ENCODE measurements at regions not wholly inside any gene's neighbourhood (a gene's known extent, or its start where the extent isn't known, plus 50 kb on each side); places are given as distances from the start of the nearest gene placed in this dataset.

DNA sequence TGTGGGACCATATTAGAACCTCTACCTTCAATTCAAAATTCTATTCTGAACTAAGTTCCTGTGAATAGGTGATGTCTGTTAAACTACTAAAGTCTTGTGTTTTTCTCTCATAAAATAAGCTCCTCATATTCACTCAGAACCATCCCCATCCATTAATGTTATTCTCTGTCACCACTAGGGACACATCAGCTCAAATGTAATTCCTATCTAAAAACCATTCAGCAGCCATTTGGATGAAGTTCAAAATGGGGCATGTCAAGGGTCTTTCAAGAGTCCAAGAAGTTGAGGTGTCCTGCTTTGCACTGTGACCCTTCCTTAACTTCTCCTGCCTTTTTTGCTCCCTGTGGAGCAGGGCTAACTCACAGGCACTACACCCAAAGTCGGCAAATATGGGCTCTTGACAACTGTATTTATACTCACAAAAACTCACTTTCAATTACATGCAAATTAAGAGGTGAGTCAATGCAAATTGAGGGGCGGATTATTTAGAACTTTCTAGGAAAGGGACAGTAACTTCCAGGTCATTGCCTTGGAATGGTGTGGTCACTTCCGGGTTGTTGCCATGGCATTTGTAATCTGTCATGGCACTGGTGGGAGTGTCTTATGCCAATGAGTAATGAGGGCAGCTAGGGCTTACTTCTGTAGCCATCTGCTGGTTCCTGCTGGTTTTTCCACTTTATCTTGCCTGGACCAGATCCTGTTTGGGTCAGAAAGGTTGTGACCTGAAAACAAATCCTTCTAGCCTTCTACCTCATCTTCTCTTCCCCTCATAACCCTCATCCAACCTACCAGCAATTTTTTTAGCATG lies 128.2 kb upstream of the COX10 start:
- Mint-ChIP-seq H3K9me3 (peaks cover 35% of the 10 kb centered on the region), H3K36me3 (peaks cover 19% of the 10 kb centered on the region), H3K27me3 (ENCODE audit: low read depth) (no peaks in the 10 kb centered on the region), H3K27ac (no peak overlapping the region), H3K4me3 (no peak overlapping the region), H3K4me1 (no peaks in the 10 kb centered on the region)
- TF ChIP-seq, protein P1, sequence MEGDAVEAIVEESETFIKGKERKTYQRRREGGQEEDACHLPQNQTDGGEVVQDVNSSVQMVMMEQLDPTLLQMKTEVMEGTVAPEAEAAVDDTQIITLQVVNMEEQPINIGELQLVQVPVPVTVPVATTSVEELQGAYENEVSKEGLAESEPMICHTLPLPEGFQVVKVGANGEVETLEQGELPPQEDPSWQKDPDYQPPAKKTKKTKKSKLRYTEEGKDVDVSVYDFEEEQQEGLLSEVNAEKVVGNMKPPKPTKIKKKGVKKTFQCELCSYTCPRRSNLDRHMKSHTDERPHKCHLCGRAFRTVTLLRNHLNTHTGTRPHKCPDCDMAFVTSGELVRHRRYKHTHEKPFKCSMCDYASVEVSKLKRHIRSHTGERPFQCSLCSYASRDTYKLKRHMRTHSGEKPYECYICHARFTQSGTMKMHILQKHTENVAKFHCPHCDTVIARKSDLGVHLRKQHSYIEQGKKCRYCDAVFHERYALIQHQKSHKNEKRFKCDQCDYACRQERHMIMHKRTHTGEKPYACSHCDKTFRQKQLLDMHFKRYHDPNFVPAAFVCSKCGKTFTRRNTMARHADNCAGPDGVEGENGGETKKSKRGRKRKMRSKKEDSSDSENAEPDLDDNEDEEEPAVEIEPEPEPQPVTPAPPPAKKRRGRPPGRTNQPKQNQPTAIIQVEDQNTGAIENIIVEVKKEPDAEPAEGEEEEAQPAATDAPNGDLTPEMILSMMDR (IDR thresholded peaks at IDR 0.05; ENCODE audit: unreplicated experiment) = no peak
- DNase-seq (ENCODE audit: low spot score in 2 of 2, unreplicated experiment in 2 of 2) = no peak

DNA sequence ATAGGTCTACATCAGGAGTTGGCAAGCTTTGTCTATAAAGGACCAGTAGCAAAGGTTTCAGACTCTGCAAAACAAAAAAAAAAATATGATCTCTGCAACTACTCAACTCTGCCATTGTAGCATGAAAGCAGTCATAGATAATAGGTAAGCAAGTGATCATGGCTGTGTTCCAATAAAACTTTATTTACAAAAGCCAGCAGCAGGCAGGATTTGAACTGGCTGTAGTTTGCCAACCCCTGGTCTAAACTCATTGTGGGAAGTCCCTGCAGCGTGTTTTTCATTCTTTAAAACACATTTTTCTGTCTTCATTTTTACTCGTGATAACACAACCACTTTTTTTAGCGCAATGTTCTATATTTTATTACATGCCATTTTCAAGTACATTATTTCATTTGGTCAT lies 127.5 kb upstream of the COX10 start:
- Mint-ChIP-seq H3K27ac (no peak overlapping the region), H3K36me3 (peaks cover 19% of the 10 kb centered on the region), H3K4me1 (no peaks in the 10 kb centered on the region), H3K27me3 (ENCODE audit: low read depth) (no peaks in the 10 kb centered on the region), H3K9me3 (peaks cover 35% of the 10 kb centered on the region), H3K4me3 (no peak overlapping the region)
- TF ChIP-seq, protein P1 (IDR thresholded peaks at IDR 0.05; ENCODE audit: unreplicated experiment) = no peak
- DNase-seq (ENCODE audit: low spot score in 2 of 2, unreplicated experiment in 2 of 2) = no peak

DNA sequence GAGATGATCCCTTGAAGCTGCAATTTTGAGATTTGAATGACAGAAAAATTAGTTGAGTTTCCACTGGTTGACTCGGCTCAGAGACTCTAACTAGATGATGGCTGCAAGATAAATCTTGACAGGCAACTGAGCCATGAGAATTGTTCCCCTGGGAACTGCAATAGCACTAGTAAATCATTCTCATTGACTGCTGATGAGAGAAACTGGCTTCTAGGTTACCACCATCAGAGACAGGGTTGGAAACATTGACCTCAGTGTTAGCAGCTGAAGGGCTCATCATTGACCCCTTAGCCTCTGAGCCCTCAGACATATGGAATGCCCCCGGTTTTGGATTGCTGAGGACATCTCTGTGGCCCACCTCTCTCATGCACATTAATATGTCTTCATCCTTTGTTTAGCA lies 125.4 kb upstream of the COX10 start:
- H3K27ac Mint-ChIP-seq = no peak overlapping the region
- TF ChIP-seq, protein P1 (IDR thresholded peaks at IDR 0.05; ENCODE audit: unreplicated experiment) = no peak
- no peaks in the 10 kb centered on the region for H3K4me1 Mint-ChIP-seq
- H3K4me3 Mint-ChIP-seq = no peak overlapping the region
- H3K27me3 Mint-ChIP-seq (ENCODE audit: low read depth) = no peaks in the 10 kb centered on the region
- H3K9me3 Mint-ChIP-seq = peaks cover 32% of the 10 kb centered on the region
- H3K36me3 Mint-ChIP-seq = peaks cover 19% of the 10 kb centered on the region
- DNase-seq (ENCODE audit: low spot score in 2 of 2, unreplicated experiment in 2 of 2) = no peak

DNA sequence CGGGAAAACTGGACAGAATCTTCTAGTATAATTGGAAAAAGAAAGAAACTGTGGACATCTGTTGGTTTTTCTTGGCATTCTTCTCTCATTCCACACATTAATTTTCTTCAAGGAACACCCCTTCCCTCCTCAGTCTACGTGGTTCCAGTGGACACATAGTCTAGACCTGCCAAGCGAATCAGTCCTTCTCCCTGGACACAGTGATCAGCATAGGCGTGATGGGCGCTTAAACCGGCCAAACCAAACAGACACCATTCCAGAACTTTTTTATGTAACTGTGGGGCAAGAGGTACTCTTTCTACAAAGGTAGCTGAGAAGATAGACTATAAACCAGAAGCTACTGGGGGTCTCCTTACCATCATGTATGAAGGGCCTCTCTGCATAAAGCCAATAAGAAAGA lies 121.8 kb upstream of the COX10 start:
- no peak overlapping the region for H3K4me3 Mint-ChIP-seq
- no peaks in the 10 kb centered on the region for H3K9me3 Mint-ChIP-seq
- no peaks in the 10 kb centered on the region for H3K36me3 Mint-ChIP-seq
- H3K4me1 Mint-ChIP-seq = peaks cover 6% of the 10 kb centered on the region
- TF ChIP-seq, protein P1 (IDR thresholded peaks at IDR 0.05; ENCODE audit: unreplicated experiment) = no peak
- no peak overlapping the region for H3K27ac Mint-ChIP-seq
- H3K27me3 Mint-ChIP-seq (ENCODE audit: low read depth) = no peaks in the 10 kb centered on the region
- DNase-seq (ENCODE audit: low spot score in 2 of 2, unreplicated experiment in 2 of 2) = no peak

DNA sequence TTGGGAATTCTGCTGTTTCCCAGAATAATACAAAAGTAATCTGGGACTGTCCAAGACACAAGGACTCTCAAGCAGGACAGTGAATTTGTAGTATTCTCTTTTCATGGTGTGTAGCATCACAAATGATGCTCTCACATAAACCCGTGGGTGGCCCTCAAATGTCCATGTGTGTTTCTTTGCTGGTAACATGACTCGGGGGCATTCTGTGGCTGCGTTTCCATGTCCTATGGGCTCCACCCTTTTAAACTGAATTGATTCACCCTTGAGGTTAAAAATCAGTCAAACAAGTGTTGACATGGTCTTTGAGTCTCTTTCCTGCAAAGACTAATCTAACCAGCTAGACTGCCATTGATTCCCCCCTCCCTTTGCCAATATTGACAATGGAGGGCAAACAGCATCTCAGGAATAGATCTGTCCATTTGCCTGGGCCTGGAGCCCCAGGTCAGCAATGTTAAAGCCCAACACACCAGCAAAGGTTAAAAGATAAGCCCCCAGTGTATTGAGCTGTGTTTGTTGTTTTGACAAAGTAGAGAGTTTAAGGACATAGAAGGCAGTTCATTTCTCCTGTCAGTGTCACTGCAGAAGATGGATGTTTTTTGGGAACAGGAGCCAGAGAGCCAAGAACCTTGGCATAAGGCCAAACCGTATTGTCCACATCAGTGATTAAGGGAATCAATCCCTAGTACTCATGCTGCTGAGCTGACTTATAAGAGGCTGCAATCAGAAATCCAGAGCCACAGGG lies 117.1 kb upstream of the COX10 start:
- Mint-ChIP-seq H3K36me3 (peaks cover 4% of the 10 kb centered on the region), H3K27ac (no peak overlapping the region), H3K9me3 (peaks cover 5% of the 10 kb centered on the region), H3K4me1 (peaks cover 9% of the 10 kb centered on the region), H3K4me3 (no peak overlapping the region), H3K27me3 (ENCODE audit: low read depth) (no peaks in the 10 kb centered on the region)
- TF ChIP-seq, protein P1 (IDR thresholded peaks at IDR 0.05; ENCODE audit: unreplicated experiment) = no peak
- no peak for DNase-seq (ENCODE audit: low spot score in 2 of 2, unreplicated experiment in 2 of 2)

Measured in mesothelial cell of epicardium (in vitro differentiated cells).